BLaER1 treated with 17β-estradiol and CSF1 and Interleukin-3, amounts not matched to agents 10 nM and 100 nM (cell line): ENCODE measurements at regions not wholly inside any gene's neighbourhood (a gene's known extent, or its start where the extent isn't known, plus 50 kb on each side); places are given as distances from the start of the nearest gene placed in this dataset.

ENCODE experiments used
- H3K27ac ChIP-seq, 11 experiments: shearing (Covaris generic); formaldehyde crosslinking; 2 replicates each; pipeline ENCODE4 v1.8.1; 2022
- H3K27me3 ChIP-seq, 11 experiments: shearing (Covaris generic); formaldehyde crosslinking; 2 replicates each; pipeline ENCODE4 v1.8.1; 2022
- H3K36me3 ChIP-seq, 11 experiments: shearing (Covaris generic); formaldehyde crosslinking; 2 replicates each; pipeline ENCODE4 v1.8.1; 2022
- H3K4me1 ChIP-seq, 10 experiments: shearing (Covaris generic); formaldehyde crosslinking; 2 replicates each; pipeline ENCODE4 v1.8.1; 2022
- H3K4me2 ChIP-seq, 11 experiments: shearing (Covaris generic); formaldehyde crosslinking; 2 replicates each; pipeline ENCODE4 v1.8.1; 2022
- H3K4me3 ChIP-seq, 10 experiments: shearing (Covaris generic); formaldehyde crosslinking; 2 replicates each; pipeline ENCODE4 v1.8.1; 2022
- H3K9ac ChIP-seq, 11 experiments: shearing (Covaris generic); formaldehyde crosslinking; 2 replicates each; pipeline ENCODE4 v1.8.1; 2022
- H3K9me3 ChIP-seq, 11 experiments: shearing (Covaris generic); formaldehyde crosslinking; replicated peaks in 1 of 11; 2 replicates each; pipeline ENCODE4 v1.8.1; 2022
- H4K20me1 ChIP-seq, 11 experiments: shearing (Covaris generic); formaldehyde crosslinking; 2 replicates each; pipeline ENCODE4 v1.8.1; 2022
- Cebpa-rat ChIP-seq, 11 experiments: shearing (Covaris generic); IDR thresholded peaks; 2 replicates each; pipeline ENCODE4 v1.8.1; 2022

GRCh38 chr11:29019960-29020683, 911.9 kb downstream of the METTL15 start:
- Histone ChIP-seq H3K9ac (no peak overlapping the region), H3K27ac (no peak overlapping the region), H3K36me3 (no peaks in the 10 kb centered on the region), H3K9me3 (no peaks in the 10 kb centered on the region), H4K20me1 (no peaks in the 10 kb centered on the region), H3K4me3 (no peak overlapping the region), H3K4me1 (peaks cover 0 to 23% (median 0%) of the 10 kb centered on the region in 10 experiments; a peak in 3 of 20 replicates), H3K4me2 (no peak overlapping the region), H3K27me3 (no peaks in the 10 kb centered on the region)
- TF ChIP-seq Cebpa-rat (IDR thresholded peaks at IDR 0.05): no peak

- H3K4me3 ChIP-seq: no peak overlapping the region
- no peak overlapping the region for H3K27ac ChIP-seq
- H3K9ac ChIP-seq: no peak overlapping the region
- no peak overlapping the region for H3K4me2 ChIP-seq
- no peaks in the 10 kb centered on the region for H3K36me3 ChIP-seq
- H4K20me1 ChIP-seq: no peaks in the 10 kb centered on the region
- H3K9me3 ChIP-seq: no peaks in the 10 kb centered on the region
- TF ChIP-seq Cebpa-rat (IDR thresholded peaks at IDR 0.05): no peak
- peaks cover 0 to 18% (median 0%) of the 10 kb centered on the region in 10 experiments; a peak in 3 of 20 replicates for H3K4me1 ChIP-seq
- no peaks in the 10 kb centered on the region for H3K27me3 ChIP-seq
These were observed 910.4 kb downstream of the METTL15 start for GRCh38 chr11:29018631-29019030.

GRCh38 chr11:29017941-29018340, 909.8 kb downstream of the METTL15 start:
- Histone ChIP-seq H3K36me3 (no peaks in the 10 kb centered on the region), H3K27me3 (no peaks in the 10 kb centered on the region), H3K4me3 (no peak overlapping the region), H3K27ac (no peak overlapping the region), H3K4me2 (no peak overlapping the region), H3K4me1 (peaks cover 0 to 13% (median 0%) of the 10 kb centered on the region in 10 experiments; a peak in 3 of 20 replicates), H3K9me3 (no peaks in the 10 kb centered on the region), H3K9ac (no peak overlapping the region), H4K20me1 (no peaks in the 10 kb centered on the region)
- TF ChIP-seq Cebpa-rat (IDR thresholded peaks at IDR 0.05): no peak

- Histone ChIP-seq H3K4me1 (peaks cover 0 to 17% (median 0%) of the 10 kb centered on the region in 10 experiments; a peak in 6 of 20 replicates), H3K27ac (no peak overlapping the region), H3K9me3 (no peaks in the 10 kb centered on the region), H4K20me1 (no peaks in the 10 kb centered on the region), H3K4me3 (no peak overlapping the region), H3K4me2 (no peak overlapping the region), H3K36me3 (no peaks in the 10 kb centered on the region), H3K27me3 (no peaks in the 10 kb centered on the region), H3K9ac (no peak overlapping the region)
- TF ChIP-seq Cebpa-rat (IDR thresholded peaks at IDR 0.05): no peak
These were observed 904.3 kb downstream of the METTL15 start for GRCh38 chr11:29012507-29012906.

- Histone ChIP-seq H3K9me3 (no peaks in the 10 kb centered on the region), H3K4me3 (no peak overlapping the region), H3K4me1 (peaks cover 0 to 17% (median 0%) of the 10 kb centered on the region in 10 experiments; a peak in 6 of 20 replicates), H3K9ac (no peak overlapping the region), H3K36me3 (no peaks in the 10 kb centered on the region), H3K4me2 (peak overlapping the region in 1 of 11 experiments; percentile 48; a peak in 1 of 22 replicates), H3K27me3 (no peaks in the 10 kb centered on the region), H3K27ac (no peak overlapping the region), H4K20me1 (no peaks in the 10 kb centered on the region)
- no peak for TF ChIP-seq Cebpa-rat (IDR thresholded peaks at IDR 0.05)
These were observed 901.2 kb downstream of the METTL15 start for GRCh38 chr11:29009426-29009825.

- Histone ChIP-seq H4K20me1 (no peaks in the 10 kb centered on the region), H3K4me2 (peak overlapping the region in 3 of 11 experiments; percentile 4 to 48 (median 6); a peak in 4 of 22 replicates)
These were observed 900.3 kb downstream of the METTL15 start for GRCh38 chr11:29008481-29008880.

GRCh38 chr11:29006668-29007067, 898.5 kb downstream of the METTL15 start:
- H4K20me1 ChIP-seq: no peaks in the 10 kb centered on the region
- H3K4me1 ChIP-seq: peaks cover 0 to 26% (median 4%) of the 10 kb centered on the region in 10 experiments; a peak in 8 of 20 replicates
- H3K36me3 ChIP-seq: no peaks in the 10 kb centered on the region
- TF ChIP-seq Cebpa-rat (IDR thresholded peaks at IDR 0.05): no peak
- no peak overlapping the region for H3K4me3 ChIP-seq
- no peak overlapping the region for H3K9ac ChIP-seq
- no peaks in the 10 kb centered on the region for H3K9me3 ChIP-seq
- H3K27ac ChIP-seq: no peak overlapping the region
- no peaks in the 10 kb centered on the region for H3K27me3 ChIP-seq
- H3K4me2 ChIP-seq: no peak overlapping the region

More at GRCh38 chr11:29008481-29008880, 900.3 kb downstream of the METTL15 start:
- peaks cover 0 to 17% (median 0%) of the 10 kb centered on the region in 10 experiments; a peak in 6 of 20 replicates for H3K4me1 ChIP-seq
- no peak for TF ChIP-seq Cebpa-rat (IDR thresholded peaks at IDR 0.05)
- H3K9ac ChIP-seq: no peak overlapping the region
- H3K27me3 ChIP-seq: no peaks in the 10 kb centered on the region
- H3K9me3 ChIP-seq: no peaks in the 10 kb centered on the region
- H3K27ac ChIP-seq: no peak overlapping the region
- H3K36me3 ChIP-seq: no peaks in the 10 kb centered on the region
- no peak overlapping the region for H3K4me3 ChIP-seq

GRCh38 chr11:29005401-29005980, 897.3 kb downstream of the METTL15 start:
- Histone ChIP-seq H3K9me3 (no peaks in the 10 kb centered on the region), H3K27ac (no peak overlapping the region), H4K20me1 (no peaks in the 10 kb centered on the region), H3K9ac (no peak overlapping the region), H3K36me3 (no peaks in the 10 kb centered on the region), H3K4me3 (no peak overlapping the region), H3K4me1 (peaks cover 0 to 27% (median 4%) of the 10 kb centered on the region in 10 experiments; a peak in 8 of 20 replicates), H3K4me2 (no peak overlapping the region), H3K27me3 (no peaks in the 10 kb centered on the region)
- no peak for TF ChIP-seq Cebpa-rat (IDR thresholded peaks at IDR 0.05)

GRCh38 chr11:29002816-29003215, 894.6 kb downstream of the METTL15 start:
- no peaks in the 10 kb centered on the region for H3K9me3 ChIP-seq
- no peak overlapping the region; a peak in 2 of 22 replicates for H3K27ac ChIP-seq
- no peak overlapping the region for H3K4me3 ChIP-seq
- H4K20me1 ChIP-seq: no peaks in the 10 kb centered on the region
- no peaks in the 10 kb centered on the region for H3K27me3 ChIP-seq
- peak overlapping the region in 8 of 11 experiments; percentile 1 to 45 (median 30); a peak in 10 of 22 replicates for H3K4me2 ChIP-seq
- TF ChIP-seq Cebpa-rat (IDR thresholded peaks at IDR 0.05): no peak
- peaks cover 0 to 35% (median 4%) of the 10 kb centered on the region in 10 experiments; a peak in 8 of 20 replicates for H3K4me1 ChIP-seq
- H3K36me3 ChIP-seq: no peaks in the 10 kb centered on the region
- no peak overlapping the region for H3K9ac ChIP-seq
